ENCODE measurements at regions not wholly inside any gene's neighbourhood (a gene's known extent, or its start where the extent isn't known, plus 50 kb on each side); places are given as distances from the start of the nearest gene placed in this dataset.

DNA sequence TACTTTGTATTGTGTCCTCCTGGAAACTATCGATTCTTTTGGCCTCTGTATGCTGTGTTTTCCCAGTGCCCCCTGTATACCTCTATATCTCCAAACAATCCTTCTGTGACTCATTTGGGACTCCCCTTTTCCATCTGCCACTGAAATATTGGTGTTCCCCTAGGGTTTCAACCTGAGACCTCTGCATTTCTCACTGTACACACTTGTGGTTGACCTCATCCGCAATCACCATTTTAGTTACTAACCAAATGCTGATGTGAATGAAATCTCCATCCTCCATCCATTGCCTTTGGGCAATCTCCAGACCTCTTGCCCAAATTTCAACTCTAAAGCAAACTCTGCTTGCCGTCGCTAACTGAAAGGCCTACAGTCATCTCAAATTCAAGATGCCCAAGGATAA is 190.6 kb upstream of the PLET1 start:
- ATAC-seq: no peak
- intact Hi-C loops (cut with DNase I): loop anchor here (5.0 kb wide), 1 partner anchor 159 kb away; no protein-coding TSS in a partner anchor
- no peak for DNase-seq (ENCODE audit: missing footprints)

DNA sequence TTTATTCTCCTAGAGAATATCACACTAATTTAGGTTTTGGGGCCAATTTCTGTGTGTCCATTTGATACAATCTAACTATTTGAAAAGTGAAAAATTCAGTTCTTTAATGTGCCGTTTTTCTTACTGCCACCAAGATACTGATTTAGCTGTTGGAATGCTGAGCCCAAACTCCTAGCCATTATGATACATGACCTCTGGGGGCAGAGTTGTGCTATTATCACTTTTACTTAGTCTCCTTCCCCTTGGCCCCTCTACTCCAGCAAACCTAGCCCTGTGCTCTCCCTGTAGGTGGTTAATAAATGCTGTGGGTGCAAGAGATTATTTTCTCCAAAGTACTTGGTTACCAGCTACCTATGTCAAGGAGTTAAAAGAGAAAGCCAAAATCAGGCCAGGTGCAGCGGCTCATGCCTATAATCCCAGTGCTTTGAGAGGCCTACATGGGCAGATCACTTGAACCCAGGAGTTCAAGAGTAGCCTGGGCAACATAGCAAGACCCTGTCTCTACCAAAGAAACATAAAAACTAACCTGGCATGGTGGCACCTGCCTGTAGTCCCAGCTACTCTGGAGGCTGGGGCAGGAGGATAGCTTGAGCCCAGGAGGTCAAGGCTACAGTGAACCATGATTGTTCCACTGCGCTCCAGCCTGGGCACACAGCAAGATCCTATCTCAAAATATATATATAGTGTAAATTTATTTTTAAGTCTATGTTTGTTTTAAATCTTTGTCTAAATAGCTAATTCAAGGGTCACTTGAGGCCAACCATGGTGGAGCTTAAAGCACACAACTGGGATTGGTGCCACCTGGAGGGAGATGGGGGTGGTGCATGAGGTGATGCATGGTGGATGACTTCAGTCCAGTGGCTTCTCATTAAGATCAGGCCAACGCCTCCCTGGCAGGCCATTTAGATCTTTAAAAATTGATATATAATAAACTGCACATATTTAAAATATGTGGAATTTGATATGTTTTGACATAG is 193.2 kb upstream of the PLET1 start:
- intact Hi-C loops (cut with DNase I): loop anchor here (5.0 kb wide), 1 partner anchor 162 kb away; no protein-coding TSS in a partner anchor
- DNase-seq (ENCODE audit: missing footprints): no peak
- no peak for ATAC-seq

DNA sequence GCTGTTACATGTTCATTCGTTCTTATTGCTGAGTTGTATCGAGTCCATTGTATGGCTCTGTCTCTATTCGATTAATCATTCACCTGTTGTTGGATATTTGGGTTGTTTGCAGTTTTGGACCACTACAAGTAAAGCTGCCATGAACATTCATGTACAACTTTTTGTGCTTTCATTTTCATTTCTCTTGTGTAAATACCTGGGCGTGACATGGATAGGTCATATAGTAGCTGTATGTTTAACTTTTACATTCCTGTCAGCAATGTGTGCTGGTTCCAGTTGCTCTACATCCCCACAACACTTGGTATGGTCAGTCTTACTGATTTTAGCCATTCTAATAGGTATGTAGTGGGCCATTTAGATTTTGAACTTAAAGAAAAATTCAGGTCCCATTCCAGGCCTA is 194.2 kb upstream of the PLET1 start:
- DNase-seq (ENCODE audit: missing footprints): no peak
- ATAC-seq: no peak
- intact Hi-C loops (cut with DNase I): loop anchor here (5.0 kb wide), 1 partner anchor 163 kb away; no protein-coding TSS in a partner anchor

DNA sequence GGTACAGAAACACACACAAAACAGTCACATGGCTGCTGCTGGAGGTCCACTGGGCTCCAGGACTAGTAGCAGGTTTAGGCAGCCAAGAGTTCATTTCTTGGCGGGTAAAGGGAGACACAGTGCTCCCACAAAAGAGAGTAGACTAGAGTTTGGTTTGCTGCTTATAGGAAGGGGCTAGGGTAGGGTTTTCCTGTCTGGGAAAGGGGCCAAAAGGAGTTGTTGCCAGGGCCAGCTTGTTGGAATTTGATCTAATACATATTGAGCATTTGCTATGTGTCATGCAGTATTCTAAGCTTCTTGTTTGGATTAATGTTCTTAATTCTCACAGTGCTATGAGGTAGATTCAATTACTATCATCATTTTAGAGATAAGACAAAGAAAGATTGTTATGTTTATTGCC is 195.1 kb upstream of the PLET1 start:
- intact Hi-C loops (cut with DNase I): no loop called here
- ATAC-seq (no peak), DNase-seq (ENCODE audit: missing footprints) (no peak)

DNA sequence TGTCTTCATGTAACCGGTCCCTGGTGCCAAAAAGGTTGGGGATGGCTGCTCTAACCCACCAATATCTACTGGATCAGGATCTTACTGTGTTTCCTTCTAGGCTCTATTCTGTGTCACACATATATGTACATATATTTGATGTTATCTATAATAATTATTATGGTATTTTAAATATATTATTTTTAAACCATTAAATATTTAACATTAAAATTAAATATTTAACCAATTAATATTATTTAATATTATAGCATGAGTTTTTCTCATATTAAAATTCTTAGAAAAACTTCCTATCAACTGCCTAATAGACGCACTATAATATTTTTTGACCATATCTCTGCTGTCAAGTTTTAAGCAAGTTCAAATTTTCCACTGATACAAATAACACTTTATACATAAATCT is 196.9 kb upstream of the PLET1 start:
- no peak for DNase-seq (ENCODE audit: missing footprints)
- ATAC-seq: no peak
- intact Hi-C loops (cut with DNase I): no loop called here

DNA sequence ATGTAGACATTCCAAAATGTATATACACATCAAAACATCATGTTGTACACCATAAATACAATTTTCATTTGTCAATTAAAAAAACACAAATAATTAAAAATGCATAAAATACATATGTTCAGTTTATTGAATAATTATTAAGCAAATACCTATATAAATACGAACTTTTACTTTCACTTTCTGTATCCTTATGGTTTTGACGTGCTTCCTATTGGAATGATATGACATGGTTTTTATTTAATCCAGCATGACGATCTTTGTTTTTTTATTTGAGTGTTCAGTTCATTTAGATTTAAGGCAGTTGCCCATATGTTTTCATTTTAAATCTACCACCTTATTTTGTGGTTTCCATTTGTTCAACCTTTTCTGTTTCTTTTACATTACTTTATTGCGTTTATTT is 198.3 kb upstream of the PLET1 start:
- DNase-seq (ENCODE audit: missing footprints) (no peak), ATAC-seq (no peak)
- intact Hi-C loops (cut with DNase I): no loop called here

DNA sequence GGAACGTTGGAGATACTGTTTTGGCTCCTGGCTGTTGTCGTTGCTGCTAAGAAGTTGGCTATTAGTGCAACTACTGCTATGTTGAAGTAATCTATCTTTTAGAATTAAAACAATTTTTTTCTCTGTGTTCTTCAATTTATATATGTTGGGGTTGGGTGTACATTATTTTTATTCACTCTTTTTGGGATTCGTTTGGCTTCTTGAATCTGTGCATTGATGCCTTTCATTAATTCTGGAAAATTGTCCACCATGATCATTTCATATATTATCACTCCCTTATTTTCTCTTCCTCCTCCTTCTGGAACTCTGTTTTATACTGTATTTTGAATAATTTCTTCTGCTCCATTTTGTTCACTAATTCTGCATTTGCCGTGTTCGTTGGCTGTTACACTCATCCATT is 199.5 kb upstream of the PLET1 start:
- DNase-seq (ENCODE audit: missing footprints) (no peak), ATAC-seq (no peak)
- intact Hi-C loops (cut with DNase I): no loop called here

DNA sequence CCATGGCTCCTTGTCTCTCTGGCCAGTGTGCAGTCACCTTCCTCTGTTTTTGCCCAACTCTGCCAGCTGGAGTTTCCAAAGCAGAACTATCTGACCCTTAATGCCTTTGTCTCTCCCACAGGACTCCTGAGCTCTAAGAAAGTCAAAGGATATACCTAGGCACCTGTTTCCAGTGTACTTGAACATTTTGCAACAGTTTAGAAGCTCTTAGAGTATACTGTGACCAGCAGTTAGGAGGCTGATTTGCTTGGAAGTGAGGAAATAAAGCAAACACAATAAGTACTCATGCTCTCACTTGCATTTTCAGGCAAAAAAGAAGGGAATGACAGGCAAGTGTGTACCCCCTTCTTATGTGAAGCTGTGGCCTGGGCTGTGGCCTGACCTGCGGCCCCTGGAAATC is 204.3 kb upstream of the PLET1 start:
- DNase-seq (ENCODE audit: missing footprints) (no peak), ATAC-seq (no peak)
- intact Hi-C loops (cut with DNase I): no loop called here

DNA sequence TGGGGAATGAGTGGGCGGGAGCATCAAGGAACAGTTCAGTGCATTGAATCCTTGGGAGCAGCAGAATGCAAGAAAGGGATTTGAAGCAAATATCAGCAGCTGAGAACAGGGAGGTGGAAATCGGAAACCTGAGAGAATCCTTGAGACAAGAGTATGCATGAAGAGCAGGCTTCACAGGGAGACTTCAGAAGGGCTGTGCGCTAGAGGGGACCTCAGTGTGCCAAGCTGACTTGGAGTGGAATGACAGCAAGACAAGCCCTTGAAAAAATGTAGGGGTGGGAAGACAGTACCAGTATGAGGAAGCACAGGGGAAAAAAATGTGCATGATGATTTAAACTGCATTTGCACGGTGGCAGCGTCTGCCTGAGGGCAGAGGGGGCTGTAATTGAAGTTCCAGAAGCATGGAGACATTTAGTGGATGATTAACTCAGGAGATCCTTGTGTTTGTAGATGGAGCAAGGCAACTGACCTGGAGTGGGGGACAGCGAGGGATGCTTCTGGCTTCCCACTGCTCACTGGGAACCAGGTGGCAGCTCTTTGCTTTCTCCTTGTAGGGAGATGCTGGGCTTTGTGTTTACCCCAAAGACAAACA is 204.9 kb upstream of the PLET1 start:
- intact Hi-C loops (cut with DNase I): no loop called here
- DNase-seq (ENCODE audit: missing footprints) (no peak), ATAC-seq (no peak)

DNA sequence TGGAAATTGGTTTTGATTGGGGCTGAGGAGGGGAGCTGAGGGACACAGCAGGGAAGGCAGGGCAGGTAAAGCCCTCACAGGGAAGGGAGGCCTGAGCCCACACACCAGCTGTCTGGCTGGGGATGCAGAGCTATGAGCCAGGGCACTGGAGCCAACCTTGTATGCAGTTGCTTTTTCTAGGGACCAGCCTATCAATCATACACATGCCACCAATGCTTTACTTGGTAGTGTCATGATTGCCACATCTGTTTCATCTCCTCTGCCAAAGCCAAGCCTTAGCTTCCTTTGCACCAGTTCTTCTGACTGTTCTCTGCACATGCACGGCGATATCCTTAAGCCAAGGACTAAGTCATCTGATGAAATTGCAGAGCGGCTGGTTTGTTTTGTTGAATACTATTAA is 207.1 kb upstream of the PLET1 start:
- DNase-seq (ENCODE audit: missing footprints): no peak
- intact Hi-C loops (cut with DNase I): no loop called here
- no peak for ATAC-seq

DNA sequence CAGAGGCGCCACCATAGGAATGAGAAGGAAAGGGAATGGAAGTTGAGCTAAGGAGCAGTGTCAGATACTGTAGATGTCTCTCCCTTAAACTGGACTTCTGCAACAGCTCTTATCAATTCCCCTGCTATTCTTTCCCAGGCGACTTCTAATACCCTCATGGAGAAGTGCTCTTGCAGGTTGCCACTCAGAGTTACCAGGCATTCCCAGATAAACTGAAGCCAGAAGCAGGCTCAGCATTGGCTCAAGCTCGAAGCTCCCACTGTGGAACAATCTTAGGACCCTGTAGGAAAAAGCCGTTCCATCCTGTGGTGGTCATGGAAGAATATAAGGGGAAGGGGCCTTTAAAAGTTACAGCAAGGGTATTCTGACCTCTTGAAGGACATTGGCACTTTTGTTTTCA is 208.7 kb upstream of the PLET1 start:
- intact Hi-C loops (cut with DNase I): no loop called here
- no peak for DNase-seq (ENCODE audit: missing footprints)
- no peak for ATAC-seq

DNA sequence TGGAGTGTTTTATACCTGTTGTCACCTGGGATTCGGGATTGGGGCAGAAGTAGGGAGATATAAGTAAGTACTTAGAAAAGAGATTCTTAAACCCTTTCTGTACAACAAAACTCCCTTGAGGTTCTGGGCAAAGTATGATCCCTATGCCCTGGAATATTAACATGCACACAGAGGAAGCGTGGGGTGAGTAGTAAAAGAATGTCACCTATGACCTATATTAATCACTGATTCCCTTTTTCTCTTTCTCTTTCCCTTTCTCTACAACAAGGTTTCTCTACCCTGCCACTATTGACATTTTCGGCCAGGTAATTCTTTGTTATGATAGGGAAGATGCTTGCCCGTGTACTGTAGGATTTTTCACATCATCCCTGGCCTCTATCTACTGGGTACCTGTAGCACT is 209.7 kb upstream of the PLET1 start:
- ATAC-seq: no peak
- intact Hi-C loops (cut with DNase I): no loop called here
- DNase-seq (ENCODE audit: missing footprints): no peak

DNA sequence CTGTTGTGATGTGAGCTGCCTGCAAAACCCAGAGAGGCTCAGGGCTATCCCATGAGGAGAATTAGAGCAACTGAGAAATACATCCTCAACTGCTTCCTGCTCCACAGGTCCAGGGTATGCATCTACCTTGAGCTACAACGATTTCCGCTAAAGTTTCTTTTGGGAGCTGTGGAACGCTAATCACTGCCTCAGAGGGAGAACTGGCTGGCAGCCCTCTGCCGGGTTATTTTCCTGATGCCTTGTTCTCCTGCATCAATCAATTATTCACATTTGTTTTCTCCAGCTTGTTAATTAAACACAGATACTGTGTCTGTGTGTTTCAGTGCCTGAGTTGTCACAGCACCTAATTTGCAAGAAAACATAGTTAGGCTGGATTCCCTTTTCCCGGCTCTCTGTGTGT is 211.1 kb upstream of the PLET1 start:
- DNase-seq (ENCODE audit: missing footprints): no peak
- intact Hi-C loops (cut with DNase I): no loop called here
- no peak for ATAC-seq

DNA sequence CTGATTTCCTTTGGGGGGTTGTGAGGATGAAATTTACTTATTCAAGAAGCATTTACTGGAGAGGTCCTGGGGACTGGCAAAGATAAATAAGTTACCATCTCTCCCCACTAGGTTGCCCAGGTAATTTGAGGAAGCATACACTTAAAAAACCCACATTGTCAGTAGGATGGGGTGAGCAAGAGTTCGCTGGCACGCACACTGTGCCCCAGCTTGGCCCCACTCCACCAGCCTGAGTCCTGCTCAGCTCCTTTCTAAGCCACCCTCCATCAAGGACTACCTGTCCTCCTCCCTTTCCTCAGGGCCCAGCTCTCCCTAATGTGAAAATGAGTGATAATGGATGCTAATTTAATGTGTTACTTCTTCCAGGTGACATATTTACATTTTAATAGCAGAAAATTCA is 216.5 kb upstream of the PLET1 start:
- intact Hi-C loops (cut with DNase I): no loop called here

DNA sequence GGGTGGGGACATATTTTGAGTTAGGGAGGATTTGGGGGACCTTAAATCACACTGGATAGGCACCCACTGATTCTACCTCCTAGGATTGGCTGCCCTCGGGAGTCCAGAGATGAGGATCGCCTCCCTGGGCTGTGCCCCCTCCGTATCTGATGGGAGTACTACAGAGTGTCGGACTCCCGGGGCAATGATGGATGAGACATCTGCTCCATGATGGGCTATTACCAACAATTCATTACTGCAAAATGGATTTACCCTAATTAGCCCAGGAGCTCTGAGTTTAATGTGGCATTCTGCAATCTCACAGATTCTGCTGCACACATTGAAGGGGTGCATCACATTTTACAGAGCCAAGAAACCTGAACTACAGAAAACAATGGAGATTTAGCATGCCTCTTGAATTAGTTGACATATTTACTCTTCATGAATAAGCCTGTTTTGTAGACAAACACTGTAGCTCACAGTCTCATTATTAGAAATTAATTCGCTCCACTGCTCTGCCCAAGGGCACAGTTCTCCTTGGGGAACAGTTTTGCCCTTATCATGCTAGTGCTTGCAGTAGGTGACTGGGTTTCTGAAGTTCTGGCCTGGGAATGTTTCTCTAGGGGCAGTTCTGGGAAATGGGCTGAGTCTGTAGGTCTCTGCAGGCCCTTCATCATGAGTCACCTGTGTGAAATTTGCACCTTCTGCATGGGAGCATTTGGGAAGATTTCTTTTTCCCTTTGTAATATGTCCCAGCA is 217.1 kb upstream of the PLET1 start:
- intact Hi-C loops (cut with DNase I): no loop called here
- DNase-seq (ENCODE audit: missing footprints) (no peak), ATAC-seq (no peak)

More for the DNA sequence above, 216.5 kb upstream of the PLET1 start:
- ATAC-seq: no peak
- no peak for DNase-seq (ENCODE audit: missing footprints)

DNA sequence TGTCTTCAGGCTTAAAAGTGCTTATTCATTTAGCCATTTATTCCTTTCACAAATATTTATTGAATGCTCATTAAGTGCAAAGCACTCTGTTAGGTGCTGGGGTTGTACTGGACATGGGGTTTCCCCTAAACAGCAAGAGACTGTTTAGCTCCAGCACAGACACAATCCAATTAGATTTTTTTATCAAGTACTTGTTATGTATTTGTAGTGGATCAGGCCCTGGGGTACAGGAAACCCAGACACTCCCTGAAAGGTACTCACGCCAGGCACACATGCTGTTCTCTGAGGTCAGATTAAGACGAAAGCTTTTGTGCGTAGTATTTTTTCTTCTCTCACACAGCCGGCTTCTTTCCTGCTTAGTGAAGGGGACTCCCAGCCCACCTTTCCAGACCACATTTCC is 218.1 kb upstream of the PLET1 start:
- DNase-seq (ENCODE audit: missing footprints) (no peak), ATAC-seq (no peak)
- intact Hi-C loops (cut with DNase I): no loop called here

DNA sequence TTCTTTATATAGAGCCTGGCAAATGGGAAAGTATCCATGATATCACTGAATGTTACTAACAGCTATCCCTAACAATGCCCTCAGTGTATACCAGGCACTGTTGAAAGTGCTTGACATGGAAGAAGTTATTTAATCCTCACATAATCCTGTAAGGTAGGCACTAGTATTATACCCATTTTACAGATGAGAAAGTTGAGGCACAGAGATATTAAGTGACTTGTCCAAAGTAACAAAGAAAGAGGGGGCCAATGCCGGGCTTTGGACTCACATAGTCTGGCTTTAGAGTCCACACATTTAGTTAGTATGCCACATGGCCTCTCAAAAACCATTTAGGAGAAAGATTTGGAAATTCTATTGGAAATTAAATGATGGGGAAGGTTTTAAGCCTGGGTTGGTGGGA is 220.8 kb upstream of the PLET1 start:
- intact Hi-C loops (cut with DNase I): no loop called here
- ATAC-seq (no peak), DNase-seq (ENCODE audit: missing footprints) (no peak)

DNA sequence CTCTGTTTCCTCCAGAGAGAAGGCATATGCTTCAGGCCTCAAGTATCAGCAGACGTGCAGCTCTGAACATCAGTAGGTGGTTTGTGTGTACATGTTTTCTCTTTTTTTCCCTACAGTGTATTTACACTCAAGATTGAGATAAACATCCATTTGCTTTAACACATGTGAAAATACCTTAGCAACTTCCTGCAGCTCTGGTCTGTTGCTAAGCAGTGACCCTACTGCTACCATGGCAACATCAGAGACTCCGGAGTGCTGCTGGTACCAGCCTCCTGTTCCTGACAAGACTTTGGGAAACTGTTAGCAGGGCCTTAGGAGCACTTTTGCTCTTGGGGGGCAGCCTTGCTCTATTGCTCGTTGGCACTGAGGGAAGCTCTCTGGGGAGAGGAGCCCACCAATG is 221.2 kb upstream of the PLET1 start:
- intact Hi-C loops (cut with DNase I): no loop called here
- ATAC-seq: no peak
- DNase-seq (ENCODE audit: missing footprints): no peak

DNA sequence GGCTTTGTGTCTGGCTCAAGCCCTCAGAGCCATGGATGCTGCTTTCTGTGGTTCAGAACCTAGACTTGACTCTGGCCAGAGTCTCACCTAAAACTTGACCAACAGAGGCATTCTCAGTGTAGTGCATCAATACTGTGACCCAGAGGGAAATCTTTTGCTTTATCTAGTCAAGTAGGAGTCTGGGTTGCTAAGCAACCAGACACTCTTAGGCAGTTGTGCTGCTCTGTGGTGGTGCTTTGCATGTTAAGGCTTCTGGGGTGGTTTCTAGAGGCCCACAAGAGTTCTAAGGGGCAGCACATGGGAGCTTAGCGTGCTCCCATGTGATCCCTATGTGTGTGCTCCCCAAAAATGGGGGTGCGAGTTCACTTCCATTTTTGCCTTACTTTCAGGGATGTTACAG is 224.6 kb upstream of the PLET1 start:
- intact Hi-C loops (cut with DNase I): no loop called here
- no peak for ATAC-seq
- DNase-seq (ENCODE audit: missing footprints): no peak

DNA sequence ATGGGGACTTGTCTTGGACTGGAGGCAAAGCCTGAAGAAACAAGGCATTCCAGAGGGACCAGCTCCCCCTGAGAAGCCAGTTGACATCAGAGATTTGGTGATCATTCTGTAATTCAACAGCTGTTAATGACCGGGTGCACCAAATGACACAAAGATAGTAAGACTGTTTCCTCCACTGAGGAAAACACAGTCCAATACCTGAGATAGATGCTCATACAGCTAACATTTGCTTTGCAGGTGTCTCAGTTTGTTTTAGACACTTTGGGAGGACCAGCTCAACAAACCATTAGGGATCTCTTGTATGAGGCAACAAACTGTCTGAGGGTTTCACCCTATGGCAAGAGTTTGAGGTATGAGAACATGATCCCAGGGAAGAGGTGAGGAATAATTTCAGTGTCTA is 237.2 kb upstream of the PLET1 start:
- intact Hi-C loops (cut with DNase I): no loop called here
- no peak for ATAC-seq
- DNase-seq (ENCODE audit: missing footprints): no peak

Data from Right ventricle myocardium inferior (tissue), 1 donor.